ENCODE measurements at regions not wholly inside any gene's neighbourhood (a gene's known extent, or its start where the extent isn't known, plus 50 kb on each side); places are given as distances from the start of the nearest gene placed in this dataset.
"Not testable (repeated sequence)": the region's sequence is repeated elsewhere in the genome, so short reads cannot be mapped to it uniquely, and the experiment has no call there.

DNA sequence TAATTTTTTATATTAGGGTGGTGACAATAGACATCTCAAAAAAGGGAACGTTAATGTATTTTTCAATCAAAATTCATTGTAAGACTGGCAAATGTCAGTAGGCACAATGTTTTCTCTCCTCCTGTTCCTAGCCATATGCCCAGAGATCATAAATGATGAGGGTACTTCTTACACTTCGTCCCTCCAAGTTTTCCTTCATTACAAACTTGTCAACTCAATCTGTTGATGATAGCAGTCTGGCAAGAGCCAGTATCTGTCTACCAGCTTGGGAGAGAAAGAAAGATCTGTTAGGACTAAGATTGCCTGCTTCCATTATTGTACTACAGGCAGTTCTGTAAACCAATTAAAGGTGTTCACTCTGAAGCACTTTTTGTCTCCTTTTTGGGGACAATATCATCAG, 130.9 kb upstream of the DAAM1 start:
- TF ChIP-seq, protein P1, sequence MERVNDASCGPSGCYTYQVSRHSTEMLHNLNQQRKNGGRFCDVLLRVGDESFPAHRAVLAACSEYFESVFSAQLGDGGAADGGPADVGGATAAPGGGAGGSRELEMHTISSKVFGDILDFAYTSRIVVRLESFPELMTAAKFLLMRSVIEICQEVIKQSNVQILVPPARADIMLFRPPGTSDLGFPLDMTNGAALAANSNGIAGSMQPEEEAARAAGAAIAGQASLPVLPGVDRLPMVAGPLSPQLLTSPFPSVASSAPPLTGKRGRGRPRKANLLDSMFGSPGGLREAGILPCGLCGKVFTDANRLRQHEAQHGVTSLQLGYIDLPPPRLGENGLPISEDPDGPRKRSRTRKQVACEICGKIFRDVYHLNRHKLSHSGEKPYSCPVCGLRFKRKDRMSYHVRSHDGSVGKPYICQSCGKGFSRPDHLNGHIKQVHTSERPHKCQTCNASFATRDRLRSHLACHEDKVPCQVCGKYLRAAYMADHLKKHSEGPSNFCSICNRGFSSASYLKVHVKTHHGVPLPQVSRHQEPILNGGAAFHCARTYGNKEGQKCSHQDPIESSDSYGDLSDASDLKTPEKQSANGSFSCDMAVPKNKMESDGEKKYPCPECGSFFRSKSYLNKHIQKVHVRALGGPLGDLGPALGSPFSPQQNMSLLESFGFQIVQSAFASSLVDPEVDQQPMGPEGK (CRISPR knock-in tag; IDR thresholded peaks at IDR 0.05; ENCODE audit: borderline replicate concordance): no peak
- TF ChIP-seq PPARA (CRISPR knock-in tag; IDR thresholded peaks at IDR 0.05; ENCODE audit: borderline replicate concordance) (no peak), CSDC2 (CRISPR knock-in tag; IDR thresholded peaks at IDR 0.05) (no peak), ZFP3 (CRISPR knock-in tag; IDR thresholded peaks at IDR 0.05) (no peak), TCF4 (CRISPR knock-in tag; IDR thresholded peaks at IDR 0.05; ENCODE audit: borderline replicate concordance) (no peak), ZNF565 (CRISPR knock-in tag; conservative IDR thresholded peaks at IDR 0.05; ENCODE audit: low read depth) (no peak), ESRRG (CRISPR knock-in tag; IDR thresholded peaks at IDR 0.05) (no peak), TOX (CRISPR knock-in tag; IDR thresholded peaks at IDR 0.05; ENCODE audit: borderline replicate concordance) (no peak), GLIS3 (CRISPR knock-in tag; IDR thresholded peaks at IDR 0.05) (no peak), ZNF8 (CRISPR knock-in tag; IDR thresholded peaks at IDR 0.05) (no peak), BACH2 (CRISPR knock-in tag; IDR thresholded peaks at IDR 0.05; ENCODE audit: borderline replicate concordance) (no peak), SNAI2 (CRISPR knock-in tag; IDR thresholded peaks at IDR 0.05) (no peak), ISL1 (CRISPR knock-in tag; IDR thresholded peaks at IDR 0.05) (no peak), ZNF70 (CRISPR knock-in tag; IDR thresholded peaks at IDR 0.05) (no peak), OSR1 (CRISPR knock-in tag; IDR thresholded peaks at IDR 0.05) (no peak), ARNTL (CRISPR knock-in tag; IDR thresholded peaks at IDR 0.05; ENCODE audit: borderline replicate concordance, low read depth) (no peak)
- TF ChIP-seq, protein P2, sequence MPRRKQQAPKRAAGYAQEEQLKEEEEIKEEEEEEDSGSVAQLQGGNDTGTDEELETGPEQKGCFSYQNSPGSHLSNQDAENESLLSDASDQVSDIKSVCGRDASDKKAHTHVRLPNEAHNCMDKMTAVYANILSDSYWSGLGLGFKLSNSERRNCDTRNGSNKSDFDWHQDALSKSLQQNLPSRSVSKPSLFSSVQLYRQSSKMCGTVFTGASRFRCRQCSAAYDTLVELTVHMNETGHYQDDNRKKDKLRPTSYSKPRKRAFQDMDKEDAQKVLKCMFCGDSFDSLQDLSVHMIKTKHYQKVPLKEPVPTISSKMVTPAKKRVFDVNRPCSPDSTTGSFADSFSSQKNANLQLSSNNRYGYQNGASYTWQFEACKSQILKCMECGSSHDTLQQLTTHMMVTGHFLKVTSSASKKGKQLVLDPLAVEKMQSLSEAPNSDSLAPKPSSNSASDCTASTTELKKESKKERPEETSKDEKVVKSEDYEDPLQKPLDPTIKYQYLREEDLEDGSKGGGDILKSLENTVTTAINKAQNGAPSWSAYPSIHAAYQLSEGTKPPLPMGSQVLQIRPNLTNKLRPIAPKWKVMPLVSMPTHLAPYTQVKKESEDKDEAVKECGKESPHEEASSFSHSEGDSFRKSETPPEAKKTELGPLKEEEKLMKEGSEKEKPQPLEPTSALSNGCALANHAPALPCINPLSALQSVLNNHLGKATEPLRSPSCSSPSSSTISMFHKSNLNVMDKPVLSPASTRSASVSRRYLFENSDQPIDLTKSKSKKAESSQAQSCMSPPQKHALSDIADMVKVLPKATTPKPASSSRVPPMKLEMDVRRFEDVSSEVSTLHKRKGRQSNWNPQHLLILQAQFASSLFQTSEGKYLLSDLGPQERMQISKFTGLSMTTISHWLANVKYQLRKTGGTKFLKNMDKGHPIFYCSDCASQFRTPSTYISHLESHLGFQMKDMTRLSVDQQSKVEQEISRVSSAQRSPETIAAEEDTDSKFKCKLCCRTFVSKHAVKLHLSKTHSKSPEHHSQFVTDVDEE (CRISPR knock-in tag; IDR thresholded peaks at IDR 0.05): no peak
- TF ChIP-seq, protein P3, sequence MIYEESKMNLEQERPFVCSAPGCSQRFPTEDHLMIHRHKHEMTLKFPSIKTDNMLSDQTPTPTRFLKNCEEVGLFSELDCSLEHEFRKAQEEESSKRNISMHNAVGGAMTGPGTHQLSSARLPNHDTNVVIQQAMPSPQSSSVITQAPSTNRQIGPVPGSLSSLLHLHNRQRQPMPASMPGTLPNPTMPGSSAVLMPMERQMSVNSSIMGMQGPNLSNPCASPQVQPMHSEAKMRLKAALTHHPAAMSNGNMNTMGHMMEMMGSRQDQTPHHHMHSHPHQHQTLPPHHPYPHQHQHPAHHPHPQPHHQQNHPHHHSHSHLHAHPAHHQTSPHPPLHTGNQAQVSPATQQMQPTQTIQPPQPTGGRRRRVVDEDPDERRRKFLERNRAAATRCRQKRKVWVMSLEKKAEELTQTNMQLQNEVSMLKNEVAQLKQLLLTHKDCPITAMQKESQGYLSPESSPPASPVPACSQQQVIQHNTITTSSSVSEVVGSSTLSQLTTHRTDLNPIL (CRISPR knock-in tag; IDR thresholded peaks at IDR 0.05; ENCODE audit: low read depth): no peak
- no peak for ATAC-seq

DNA sequence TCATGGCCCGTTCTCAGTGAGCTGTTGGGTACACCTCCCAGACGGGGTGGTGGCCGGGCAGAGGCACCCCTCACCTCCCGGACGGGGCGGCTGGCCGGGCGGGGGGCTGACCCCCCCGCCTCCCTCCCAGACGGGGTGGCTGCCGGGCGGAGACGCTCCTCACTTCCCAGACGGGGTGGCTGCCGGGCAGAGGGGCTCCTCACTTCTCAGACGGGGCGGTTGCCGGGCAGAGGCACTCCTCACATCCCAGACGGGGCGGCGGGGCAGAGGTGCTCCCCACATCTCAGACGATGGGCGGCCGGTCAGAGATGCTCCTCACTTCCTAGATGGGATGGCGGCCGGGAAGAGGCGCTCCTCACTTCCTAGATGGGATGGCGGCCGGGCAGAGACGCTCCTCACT, 129.7 kb upstream of the DAAM1 start:
- ATAC-seq: not testable (repeated sequence)

DNA sequence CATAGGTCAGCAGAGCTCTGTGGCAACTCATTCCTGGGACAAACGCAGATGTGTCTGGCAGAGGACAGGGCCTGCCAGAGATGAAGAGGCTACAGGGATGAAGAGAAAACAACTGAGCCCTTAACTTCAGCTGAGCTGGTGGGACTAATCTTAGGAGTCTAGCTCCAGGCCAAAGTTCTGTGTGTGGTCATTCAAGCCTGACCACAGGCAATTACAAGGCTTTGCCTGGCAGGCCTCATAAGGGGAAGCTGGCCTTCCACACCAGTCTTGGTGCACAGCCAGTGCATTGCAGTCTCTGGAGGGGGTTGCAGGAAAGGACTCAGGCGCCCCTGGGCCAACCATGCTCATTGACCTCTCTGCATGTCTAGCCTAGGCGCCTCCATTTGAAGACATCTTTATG, 127.6 kb upstream of the DAAM1 start:
- ATAC-seq: no peak

More for the DNA sequence above, 127.6 kb upstream of the DAAM1 start:
- TF ChIP-seq OSR1 (CRISPR knock-in tag; IDR thresholded peaks at IDR 0.05): no peak
- TF ChIP-seq TCF4 (CRISPR knock-in tag; IDR thresholded peaks at IDR 0.05; ENCODE audit: borderline replicate concordance): no peak
- TF ChIP-seq, protein P3 (CRISPR knock-in tag; IDR thresholded peaks at IDR 0.05; ENCODE audit: low read depth): no peak
- TF ChIP-seq, protein P1 (CRISPR knock-in tag; IDR thresholded peaks at IDR 0.05; ENCODE audit: borderline replicate concordance): no peak
- no peak for TF ChIP-seq SNAI2 (CRISPR knock-in tag; IDR thresholded peaks at IDR 0.05)
- TF ChIP-seq ARNTL (CRISPR knock-in tag; IDR thresholded peaks at IDR 0.05; ENCODE audit: borderline replicate concordance, low read depth): no peak
- no peak for TF ChIP-seq PPARA (CRISPR knock-in tag; IDR thresholded peaks at IDR 0.05; ENCODE audit: borderline replicate concordance)
- TF ChIP-seq ZNF70 (CRISPR knock-in tag; IDR thresholded peaks at IDR 0.05): no peak
- no peak for TF ChIP-seq CSDC2 (CRISPR knock-in tag; IDR thresholded peaks at IDR 0.05)
- TF ChIP-seq, protein P4, sequence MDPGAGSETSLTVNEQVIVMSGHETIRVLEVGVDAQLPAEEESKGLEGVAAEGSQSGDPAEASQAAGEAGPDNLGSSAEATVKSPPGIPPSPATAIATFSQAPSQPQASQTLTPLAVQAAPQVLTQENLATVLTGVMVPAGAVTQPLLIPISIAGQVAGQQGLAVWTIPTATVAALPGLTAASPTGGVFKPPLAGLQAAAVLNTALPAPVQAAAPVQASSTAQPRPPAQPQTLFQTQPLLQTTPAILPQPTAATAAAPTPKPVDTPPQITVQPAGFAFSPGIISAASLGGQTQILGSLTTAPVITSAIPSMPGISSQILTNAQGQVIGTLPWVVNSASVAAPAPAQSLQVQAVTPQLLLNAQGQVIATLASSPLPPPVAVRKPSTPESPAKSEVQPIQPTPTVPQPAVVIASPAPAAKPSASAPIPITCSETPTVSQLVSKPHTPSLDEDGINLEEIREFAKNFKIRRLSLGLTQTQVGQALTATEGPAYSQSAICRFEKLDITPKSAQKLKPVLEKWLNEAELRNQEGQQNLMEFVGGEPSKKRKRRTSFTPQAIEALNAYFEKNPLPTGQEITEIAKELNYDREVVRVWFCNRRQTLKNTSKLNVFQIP (CRISPR knock-in tag; IDR thresholded peaks at IDR 0.05; ENCODE audit: borderline replicate concordance, low read depth): no peak
